ENCODE measurements at regions not wholly inside any gene's neighbourhood (a gene's known extent, or its start where the extent isn't known, plus 50 kb on each side); places are given as distances from the start of the nearest gene placed in this dataset.
"Not testable (repeated sequence)": the region's sequence is repeated elsewhere in the genome, so short reads cannot be mapped to it uniquely, and the experiment has no call there.

GRCh38 chr11:116357784-116358544, 414.8 kb downstream of the BUD13 start:
- DNase-seq, result peak; percentile 50

GRCh38 chr11:116356451-116356850, 416.3 kb downstream of the BUD13 start:
- no peak for DNase-seq

GRCh38 chr11:116355104-116355503, 417.7 kb downstream of the BUD13 start:
- no peak for DNase-seq

- DNase-seq, result no peak
Measured at GRCh38 chr11:116353589-116353988, 419.2 kb downstream of the BUD13 start.

GRCh38 chr11:116352881-116353280, 419.9 kb downstream of the BUD13 start:
- no peak for DNase-seq

- no peak for DNase-seq
Measured at GRCh38 chr11:116348226-116348625, 424.6 kb downstream of the BUD13 start.

GRCh38 chr11:116345575-116345974, 427.2 kb downstream of the BUD13 start:
- no peak for DNase-seq

- no peak for DNase-seq
Measured at GRCh38 chr11:116344601-116345000, 428.2 kb downstream of the BUD13 start.

- no peak for DNase-seq
Measured at GRCh38 chr11:116343270-116343669, 429.5 kb downstream of the BUD13 start.

- no peak for DNase-seq
Measured at GRCh38 chr11:116342148-116342547, 430.6 kb downstream of the BUD13 start.

- DNase-seq, result no peak
Measured at GRCh38 chr11:116339306-116340098, 433.3 kb downstream of the BUD13 start.

- not testable (repeated sequence) for DNase-seq
Measured at GRCh38 chr11:116338500-116338899, 434.3 kb downstream of the BUD13 start.

GRCh38 chr11:116336540-116336939, 436.2 kb downstream of the BUD13 start:
- DNase-seq, result no peak

- no peak for DNase-seq
Measured at GRCh38 chr11:116335891-116336290, 436.9 kb downstream of the BUD13 start.

- DNase-seq, result no peak
Measured at GRCh38 chr11:116335078-116335477, 437.7 kb downstream of the BUD13 start.

GRCh38 chr11:116334596-116334995, 438.2 kb downstream of the BUD13 start:
- DNase-seq, result no peak

GRCh38 chr11:116333001-116333535, 439.7 kb downstream of the BUD13 start:
- DNase-seq, result no peak

GRCh38 chr11:116332391-116332790, 440.4 kb downstream of the BUD13 start:
- no peak for DNase-seq

GRCh38 chr11:116331381-116331780, 441.4 kb downstream of the BUD13 start:
- DNase-seq, result no peak

- DNase-seq, result no peak
Measured at GRCh38 chr11:116330439-116331185, 442.2 kb downstream of the BUD13 start.

- DNase-seq, result no peak
Measured at GRCh38 chr11:116329354-116330090, 443.3 kb downstream of the BUD13 start.

- no peak for DNase-seq
Measured at GRCh38 chr11:116328851-116329250, 443.9 kb downstream of the BUD13 start.

Measured in hematopoietic multipotent progenitor cell treated with erythropoietin and hydrocortisone succinate and interleukin-3 and kit ligand, for 6 days (in vitro differentiated cells).